ENCODE measurements at regions not wholly inside any gene's neighbourhood (a gene's known extent, or its start where the extent isn't known, plus 50 kb on each side); places are given as distances from the start of the nearest gene placed in this dataset.

- CTCF ChIA-PET: no interaction called here
- POLR2A ChIA-PET: no interaction called here
- H3K9me3 ChIP-seq (ENCODE audit: control insufficient read depth, insufficient read depth, low read depth, low read length): no peaks in the 10 kb centered on the region
- no peak overlapping the region for H3K4me3 ChIP-seq (ENCODE audit: low read depth, low read length)
- H3K36me3 ChIP-seq (ENCODE audit: control insufficient read depth in 2 of 2, insufficient read depth in 1 of 2, low read length in 2 of 2): no peaks in the 10 kb centered on the region
- no peak overlapping the region for H3K27ac ChIP-seq (ENCODE audit: extremely low read depth, low read depth, low read length)
- no peak for TF ChIP-seq PBX3 (CRISPR knock-in tag; IDR thresholded peaks at IDR 0.05)
- no peak for TF ChIP-seq ZNF560 (tag by site-specific recombination; IDR thresholded peaks at IDR 0.05; ENCODE audit: borderline replicate concordance)
- no peak for TF ChIP-seq ZNF174 (tag by site-specific recombination; IDR thresholded peaks at IDR 0.05)
- TF ChIP-seq ZNF10 (tag by site-specific recombination; IDR thresholded peaks at IDR 0.05): no peak
- no peak for TF ChIP-seq ZNF211 (tag by site-specific recombination; IDR thresholded peaks at IDR 0.05; ENCODE audit: low read depth)
- TF ChIP-seq ZNF426 (tag by site-specific recombination; IDR thresholded peaks at IDR 0.05): no peak
- no peak for TF ChIP-seq ZSCAN16 (tag by site-specific recombination; IDR thresholded peaks at IDR 0.05)
- TF ChIP-seq ZNF571 (tag by site-specific recombination; IDR thresholded peaks at IDR 0.05): no peak
- no peak for TF ChIP-seq ZBTB20 (tag by site-specific recombination; IDR thresholded peaks at IDR 0.05)
- no peak for TF ChIP-seq ZNF423 (tag by site-specific recombination; IDR thresholded peaks at IDR 0.05)
- TF ChIP-seq BCL11B (tag by site-specific recombination; IDR thresholded peaks at IDR 0.05; ENCODE audit: low read depth): no peak
- no peak for TF ChIP-seq KLF7 (tag by site-specific recombination; IDR thresholded peaks at IDR 0.05; ENCODE audit: borderline replicate concordance)
- no peak for TF ChIP-seq YY2 (tag by site-specific recombination; IDR thresholded peaks at IDR 0.05)
- no peak for TF ChIP-seq ZNF76 (tag by site-specific recombination; IDR thresholded peaks at IDR 0.05; ENCODE audit: borderline replicate concordance, low read depth)
- TF ChIP-seq ZBTB10 (tag by site-specific recombination; IDR thresholded peaks at IDR 0.05): no peak
- no peaks in the 10 kb centered on the region for H3K4me1 ChIP-seq (ENCODE audit: control insufficient read depth, insufficient read depth, low read length)
Observed at GRCh38 chr4:58070726-58071125, 960.5 kb upstream of the IGFBP7 start.

GRCh38 chr4:58064653-58065052, 954.5 kb upstream of the IGFBP7 start:
- ChIA-PET POLR2A (no interaction called here), CTCF (no interaction called here)
- Histone ChIP-seq H3K9me3 (ENCODE audit: control insufficient read depth, insufficient read depth, low read depth, low read length) (no peaks in the 10 kb centered on the region), H3K4me3 (ENCODE audit: low read depth, low read length) (no peak overlapping the region), H3K4me1 (ENCODE audit: control insufficient read depth, insufficient read depth, low read length) (no peaks in the 10 kb centered on the region), H3K27ac (ENCODE audit: extremely low read depth, low read depth, low read length) (no peak overlapping the region), H3K36me3 (ENCODE audit: control insufficient read depth in 2 of 2, insufficient read depth in 1 of 2, low read length in 2 of 2) (no peaks in the 10 kb centered on the region)
- no peak for TF ChIP-seq ZNF211 (tag by site-specific recombination; IDR thresholded peaks at IDR 0.05; ENCODE audit: low read depth)
- TF ChIP-seq MYNN (tag by site-specific recombination; IDR thresholded peaks at IDR 0.05; ENCODE audit: borderline replicate concordance): no peak
- no peak for TF ChIP-seq ZEB2 (tag by site-specific recombination; IDR thresholded peaks at IDR 0.05)

- Histone ChIP-seq H3K9me3 (ENCODE audit: control insufficient read depth, insufficient read depth, low read depth, low read length) (no peaks in the 10 kb centered on the region), H3K27ac (ENCODE audit: extremely low read depth, low read depth, low read length) (no peak overlapping the region), H3K4me1 (ENCODE audit: control insufficient read depth, insufficient read depth, low read length) (no peaks in the 10 kb centered on the region), H3K36me3 (ENCODE audit: control insufficient read depth in 2 of 2, insufficient read depth in 1 of 2, low read length in 2 of 2) (no peaks in the 10 kb centered on the region), H3K4me3 (ENCODE audit: low read depth, low read length) (no peak overlapping the region)
- POLR2A ChIA-PET: no interaction called here
- CTCF ChIA-PET: no interaction called here
- TF ChIP-seq ZNF2 (tag by site-specific recombination; IDR thresholded peaks at IDR 0.05) (no peak), ZNF518A (tag by site-specific recombination; conservative IDR thresholded peaks at IDR 0.05; ENCODE audit: low read depth) (no peak)
Observed at GRCh38 chr4:58063404-58064160, 953.4 kb upstream of the IGFBP7 start.
